ENCODE measurements at regions not wholly inside any gene's neighbourhood (a gene's known extent, or its start where the extent isn't known, plus 50 kb on each side); places are given as distances from the start of the nearest gene placed in this dataset.

DNA sequence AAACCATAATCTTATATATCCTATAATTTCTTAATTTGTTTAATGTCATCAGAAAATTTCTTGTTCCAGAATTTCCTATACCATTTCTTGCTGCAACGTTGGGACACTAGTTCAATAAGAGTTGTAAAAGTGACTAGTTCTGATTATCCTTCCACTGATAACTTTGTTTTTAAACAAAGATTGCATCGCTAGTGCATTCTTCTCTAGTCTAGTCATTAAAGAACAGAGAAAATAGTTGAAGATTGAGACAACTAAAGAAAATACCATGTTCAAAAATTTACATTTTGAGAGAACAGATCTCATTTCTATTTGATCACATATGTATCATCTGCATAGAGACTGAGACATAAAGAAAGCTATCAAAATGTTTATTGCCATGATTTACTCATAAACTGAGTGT lies 1888.2 kb downstream of the EFNA5 start:
- ATAC-seq, result no peak
- no peak overlapping the region for H3K4me3 ChIP-seq
- H3K27me3 ChIP-seq, result no peaks in the 10 kb centered on the region
- 64 to 75% (median 72%) methylated on average over 2 of the region's 2 CpGs for WGBS, 4 donors
- H3K36me3 ChIP-seq, result no peaks in the 10 kb centered on the region
- no peak for TF ChIP-seq POLR2A (IDR thresholded peaks at IDR 0.05)
- TF ChIP-seq, protein P1, sequence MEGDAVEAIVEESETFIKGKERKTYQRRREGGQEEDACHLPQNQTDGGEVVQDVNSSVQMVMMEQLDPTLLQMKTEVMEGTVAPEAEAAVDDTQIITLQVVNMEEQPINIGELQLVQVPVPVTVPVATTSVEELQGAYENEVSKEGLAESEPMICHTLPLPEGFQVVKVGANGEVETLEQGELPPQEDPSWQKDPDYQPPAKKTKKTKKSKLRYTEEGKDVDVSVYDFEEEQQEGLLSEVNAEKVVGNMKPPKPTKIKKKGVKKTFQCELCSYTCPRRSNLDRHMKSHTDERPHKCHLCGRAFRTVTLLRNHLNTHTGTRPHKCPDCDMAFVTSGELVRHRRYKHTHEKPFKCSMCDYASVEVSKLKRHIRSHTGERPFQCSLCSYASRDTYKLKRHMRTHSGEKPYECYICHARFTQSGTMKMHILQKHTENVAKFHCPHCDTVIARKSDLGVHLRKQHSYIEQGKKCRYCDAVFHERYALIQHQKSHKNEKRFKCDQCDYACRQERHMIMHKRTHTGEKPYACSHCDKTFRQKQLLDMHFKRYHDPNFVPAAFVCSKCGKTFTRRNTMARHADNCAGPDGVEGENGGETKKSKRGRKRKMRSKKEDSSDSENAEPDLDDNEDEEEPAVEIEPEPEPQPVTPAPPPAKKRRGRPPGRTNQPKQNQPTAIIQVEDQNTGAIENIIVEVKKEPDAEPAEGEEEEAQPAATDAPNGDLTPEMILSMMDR (IDR thresholded peaks at IDR 0.05), result no peak
- no peak overlapping the region for H3K27ac ChIP-seq
- H3K9me3 ChIP-seq, result no peaks in the 10 kb centered on the region
- DNase-seq, result no peak
- intact Hi-C loops (cut with DNase I), result no loop called here
- H3K4me1 ChIP-seq, result no peaks in the 10 kb centered on the region

DNA sequence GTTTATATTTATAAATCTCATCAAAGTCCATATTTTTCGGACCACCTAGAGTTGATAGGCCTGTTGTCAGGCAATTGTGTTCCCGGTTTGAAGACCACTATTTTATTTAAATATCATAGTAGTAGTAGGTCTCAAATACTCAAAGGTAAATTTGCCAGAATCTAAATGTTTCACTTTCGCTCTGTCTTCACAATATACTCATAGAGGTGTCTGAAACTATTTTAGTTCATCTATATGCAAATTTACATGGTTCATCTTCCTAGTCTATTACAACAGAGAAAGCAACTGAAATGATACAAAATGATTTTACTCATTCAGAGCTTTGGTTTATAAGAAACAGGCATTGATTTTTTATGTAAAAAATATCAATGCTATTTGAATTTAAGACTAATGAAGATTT lies 1897.5 kb downstream of the EFNA5 start:
- TF ChIP-seq, protein P1 (IDR thresholded peaks at IDR 0.05), result no peak
- TF ChIP-seq POLR2A (IDR thresholded peaks at IDR 0.05), result no peak
- Histone ChIP-seq H3K27ac (no peak overlapping the region), H3K36me3 (no peaks in the 10 kb centered on the region), H3K9me3 (peaks cover 0 to 6% (median 0%) of the 10 kb centered on the region in 12 donors), H3K4me1 (no peaks in the 10 kb centered on the region), H3K27me3 (no peaks in the 10 kb centered on the region), H3K4me3 (no peak overlapping the region)
- intact Hi-C loops (cut with DNase I), result loop anchor here in 1 of 10 donors (10.0 kb wide), 1 partner anchor 432 kb away; no protein-coding TSS in a partner anchor
- ATAC-seq (no peak), DNase-seq (no peak)
- 76 to 89% (median 79%) methylated on average over 3 of the region's 3 CpGs for WGBS, 4 donors

GRCh38 chr5:105767267-105767666 lies 1903.5 kb downstream of the EFNA5 start:
- Histone ChIP-seq H3K4me3 (no peak overlapping the region), H3K36me3 (no peaks in the 10 kb centered on the region), H3K27me3 (no peaks in the 10 kb centered on the region), H3K27ac (no peak overlapping the region), H3K9me3 (peaks cover 0 to 19% (median 0%) of the 10 kb centered on the region in 12 donors), H3K4me1 (no peaks in the 10 kb centered on the region)
- TF ChIP-seq POLR2A (IDR thresholded peaks at IDR 0.05), result no peak
- TF ChIP-seq, protein P1 (IDR thresholded peaks at IDR 0.05), result no peak
- 64 to 75% (median 65%) methylated on average over 2 of the region's 2 CpGs for WGBS, 4 donors
- no peak for DNase-seq
- ATAC-seq, result no peak
- intact Hi-C loops (cut with DNase I), result no loop called here

DNA sequence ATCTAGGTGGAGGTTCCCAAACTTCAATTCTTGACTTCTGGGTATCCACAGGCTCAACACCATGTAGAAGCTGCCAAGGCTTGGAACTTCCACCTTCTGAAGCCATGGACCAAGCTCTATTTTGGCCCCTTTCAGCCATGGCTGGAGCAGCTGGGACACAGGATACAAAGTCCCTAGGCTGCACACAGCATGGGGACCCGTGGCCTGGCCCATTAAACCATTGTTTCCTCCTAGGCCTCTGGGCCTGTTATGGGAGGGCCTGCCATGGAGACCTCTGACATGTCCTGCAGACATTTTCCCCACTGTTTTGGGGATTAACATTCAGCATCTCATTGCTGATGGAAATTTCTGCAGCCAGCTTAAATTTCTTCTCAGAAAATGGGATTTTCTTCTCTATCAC lies 1908.0 kb downstream of the EFNA5 start:
- ATAC-seq, result no peak
- intact Hi-C loops (cut with DNase I), result no loop called here
- Histone ChIP-seq H3K4me1 (no peaks in the 10 kb centered on the region), H3K4me3 (no peak overlapping the region), H3K36me3 (no peaks in the 10 kb centered on the region), H3K9me3 (peaks cover 0 to 28% (median 9%) of the 10 kb centered on the region in 12 donors), H3K27ac (no peak overlapping the region), H3K27me3 (no peaks in the 10 kb centered on the region)
- WGBS, 4 donors, result 35 to 50% (median 41%) methylated on average over 1 of the region's 1 CpG
- no peak for DNase-seq
- TF ChIP-seq, protein P1 (IDR thresholded peaks at IDR 0.05), result no peak
- no peak for TF ChIP-seq POLR2A (IDR thresholded peaks at IDR 0.05)
